CD4-positive, alpha-beta T cell treated with Interleukin-4 for 1 hour (primary cell): ENCODE measurements at regions not wholly inside any gene's neighbourhood (a gene's known extent, or its start where the extent isn't known, plus 50 kb on each side); places are given as distances from the start of the nearest gene placed in this dataset.

Experiments
- DNase-seq, 2 donors: peaks; one replicate each; pipeline ENCODE4 v3.0.0-alpha.2; 2020 to 2022

- DNase-seq: no peak
Observed at GRCh38 chr21:20728691-20729090, 269.5 kb upstream of the NCAM2 start.

DNA sequence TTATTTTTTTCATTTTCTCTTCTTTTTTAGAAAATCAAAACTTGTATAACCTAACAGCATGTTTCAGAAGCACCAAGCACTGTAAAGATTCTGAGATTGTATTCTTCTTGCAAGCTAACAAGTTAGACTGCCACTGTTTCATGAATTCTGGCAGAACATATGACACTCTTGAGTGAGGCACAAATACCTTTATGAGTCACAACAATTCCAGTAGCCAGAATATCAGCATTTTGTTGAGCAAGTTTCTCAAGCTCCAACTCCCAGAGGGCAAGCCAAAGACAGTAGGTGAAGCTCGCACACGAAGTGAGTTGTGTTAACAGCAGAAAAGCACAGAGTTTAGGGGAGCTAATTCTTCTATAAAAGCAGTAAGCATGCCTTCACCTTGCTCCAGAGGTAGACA is 268.8 kb upstream of the NCAM2 start:
- DNase-seq: no peak

- DNase-seq: no peak
Observed at GRCh38 chr21:20730441-20730840, 267.8 kb upstream of the NCAM2 start.

- DNase-seq: no peak
Observed at GRCh38 chr21:20735257-20735656, 263.0 kb upstream of the NCAM2 start.

DNA sequence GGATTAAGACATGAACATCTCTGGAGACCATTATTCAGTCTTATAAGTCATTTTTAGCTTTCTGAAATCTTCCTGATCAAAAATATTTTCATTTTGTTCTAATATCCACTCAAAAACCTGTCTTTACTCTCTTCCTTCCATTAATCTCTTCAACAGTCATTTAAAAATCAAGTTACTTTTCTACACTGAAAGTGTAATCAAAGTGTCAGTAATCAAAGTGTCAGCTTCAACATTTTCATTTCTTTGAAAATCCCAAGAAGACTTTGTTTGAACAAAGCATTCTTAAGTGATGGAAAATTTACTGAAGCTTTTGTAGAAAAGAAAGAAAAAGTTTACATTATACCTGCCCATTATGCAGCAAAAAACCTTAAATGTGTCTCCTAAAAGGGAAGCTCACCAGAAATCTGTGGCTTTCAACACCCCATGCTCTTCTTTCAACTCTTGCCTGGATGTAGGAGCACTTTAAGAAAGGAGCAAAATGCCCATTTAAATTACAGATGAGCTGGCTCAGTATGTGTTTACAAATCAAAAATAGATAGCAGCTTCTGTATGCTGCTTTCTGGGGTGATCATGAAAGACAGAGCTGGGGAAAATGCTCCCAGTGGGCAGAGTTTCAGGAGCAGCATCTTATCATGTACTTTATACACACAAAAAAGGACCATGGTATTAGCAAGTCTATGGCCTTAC is 260.8 kb upstream of the NCAM2 start:
- no peak for DNase-seq

DNA sequence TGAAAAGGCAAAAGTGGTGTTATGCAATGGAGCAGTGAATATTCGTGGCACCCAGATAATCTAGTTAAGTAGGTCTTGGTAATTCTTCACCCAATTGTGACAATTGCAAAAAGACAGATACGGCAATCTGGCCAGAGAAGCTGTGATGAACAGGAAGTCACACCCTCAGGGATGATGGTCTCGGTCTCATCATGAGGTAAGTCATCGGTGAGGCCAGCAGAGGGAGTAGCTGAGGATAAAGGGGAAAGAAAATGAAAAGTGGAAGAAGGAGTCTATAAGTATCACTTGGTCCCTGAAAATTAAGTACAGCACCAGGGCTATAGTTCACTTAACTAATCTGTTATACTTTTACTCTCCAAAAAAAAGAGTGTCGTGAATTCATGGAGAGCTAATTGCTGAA is 258.8 kb upstream of the NCAM2 start:
- DNase-seq: no peak

GRCh38 chr21:20741445-20741844 is 256.8 kb upstream of the NCAM2 start:
- no peak for DNase-seq

DNA sequence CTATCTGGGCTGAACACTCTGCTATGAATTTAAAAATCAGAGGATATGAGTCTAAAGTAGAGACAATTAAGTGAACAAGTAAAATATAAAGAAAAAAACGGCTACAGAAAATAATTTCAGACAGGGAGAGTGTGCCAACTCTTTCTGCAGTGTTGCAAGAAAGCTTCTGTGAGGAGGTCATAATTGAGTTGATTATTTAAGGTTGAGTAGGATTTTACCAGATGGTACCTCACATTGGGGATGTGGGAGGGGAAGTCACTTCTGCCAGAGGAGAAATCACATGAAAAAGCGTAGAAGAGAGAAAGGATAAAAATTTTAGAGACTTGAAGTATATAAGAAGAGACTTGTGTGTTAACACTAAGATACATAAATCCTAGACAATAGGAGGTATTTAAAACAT is 238.0 kb upstream of the NCAM2 start:
- no peak for DNase-seq

DNA sequence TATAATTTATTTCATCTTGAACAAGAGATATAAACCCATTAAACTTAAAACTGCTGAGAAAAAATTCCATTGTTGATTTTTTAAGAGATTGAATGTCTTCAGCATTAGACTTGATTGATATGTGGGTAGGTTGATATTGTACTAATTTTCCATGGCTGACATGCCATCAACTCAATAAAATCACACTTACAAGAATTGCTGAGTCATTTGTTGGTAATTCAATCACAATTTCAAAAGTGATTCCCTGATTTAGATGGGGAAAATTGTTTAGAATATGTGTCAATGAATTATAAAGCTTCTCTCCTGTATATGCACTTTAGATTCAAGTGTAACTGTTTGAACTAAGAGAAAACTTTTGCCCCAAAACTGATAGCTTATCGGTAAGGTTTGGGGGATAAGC is 223.5 kb upstream of the NCAM2 start:
- DNase-seq: no peak

GRCh38 chr21:20779321-20779720 is 218.9 kb upstream of the NCAM2 start:
- DNase-seq: no peak

- DNase-seq: no peak
Observed at GRCh38 chr21:20783611-20784010, 214.6 kb upstream of the NCAM2 start.

DNA sequence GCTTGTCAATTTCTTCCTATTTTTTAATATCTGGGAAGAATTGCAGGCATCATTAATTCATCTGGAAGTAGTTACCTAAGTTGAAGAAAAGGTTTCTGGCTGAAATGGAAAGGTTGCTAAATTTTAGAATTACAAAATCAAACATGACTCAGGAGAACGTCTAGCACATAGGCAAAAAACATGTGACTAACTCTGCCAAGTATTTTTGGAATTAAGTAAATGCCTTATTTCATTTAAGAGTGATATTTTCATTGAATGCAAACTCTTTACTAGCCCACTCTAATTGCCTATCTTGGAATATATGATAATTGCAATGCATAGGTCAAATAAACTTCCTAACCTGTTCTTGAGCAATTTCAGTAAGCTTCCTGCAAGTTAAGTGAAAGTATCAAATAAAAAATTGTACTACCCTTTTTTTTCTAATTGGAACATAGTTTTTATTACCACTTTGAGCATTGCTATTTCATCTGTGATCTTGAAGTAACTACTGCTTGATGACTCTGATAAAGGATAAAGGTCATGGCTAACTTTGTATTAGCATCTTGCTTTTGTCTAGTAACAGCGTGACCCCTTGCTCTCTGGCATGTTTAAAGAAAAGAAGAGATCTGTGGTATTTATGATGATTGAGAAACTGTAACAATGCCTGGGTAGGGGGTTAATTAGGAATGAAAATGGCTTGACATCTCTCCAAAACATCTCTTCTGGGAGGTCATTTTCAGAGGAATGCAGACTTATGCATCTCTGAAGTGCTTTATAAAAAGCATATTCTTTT is 208.3 kb upstream of the NCAM2 start:
- DNase-seq: no peak

DNA sequence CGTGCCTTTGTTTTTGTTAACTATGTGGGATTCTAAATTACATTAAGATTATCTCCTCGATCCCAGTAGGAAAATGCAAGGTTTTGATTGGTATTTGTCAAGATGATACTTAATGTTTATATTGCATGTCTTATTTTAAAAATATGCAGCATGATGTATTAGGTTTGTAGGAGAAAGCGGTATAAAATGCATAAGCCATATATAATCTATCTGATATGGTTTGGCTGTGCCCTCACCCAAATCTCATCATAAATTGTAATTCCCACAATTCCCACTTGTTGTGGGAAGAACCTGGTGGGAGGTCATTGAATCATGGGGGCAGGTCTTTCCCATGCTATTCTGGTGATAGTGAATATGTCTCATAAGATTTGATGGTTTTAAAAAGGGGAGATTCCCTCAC is 198.1 kb upstream of the NCAM2 start:
- no peak for DNase-seq

DNA sequence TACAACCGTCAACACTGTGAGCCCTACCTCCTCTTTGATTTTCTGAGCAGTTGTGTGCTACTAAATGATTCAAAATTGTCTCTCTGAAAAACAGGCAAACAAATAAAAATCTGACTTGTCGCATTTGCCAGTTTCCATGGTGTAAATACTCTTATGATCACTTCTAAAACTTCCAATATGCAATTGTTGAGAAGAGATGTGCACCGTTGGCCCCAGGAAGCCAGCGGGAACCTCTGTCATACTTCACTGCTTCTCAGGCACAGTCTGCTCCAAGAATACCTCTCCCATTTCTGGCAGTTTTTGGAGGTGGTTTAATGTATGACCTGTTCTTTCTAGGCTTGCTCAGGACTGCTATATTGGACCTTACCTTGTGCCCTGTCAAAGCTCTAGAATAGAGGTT is 196.0 kb upstream of the NCAM2 start:
- no peak for DNase-seq

DNA sequence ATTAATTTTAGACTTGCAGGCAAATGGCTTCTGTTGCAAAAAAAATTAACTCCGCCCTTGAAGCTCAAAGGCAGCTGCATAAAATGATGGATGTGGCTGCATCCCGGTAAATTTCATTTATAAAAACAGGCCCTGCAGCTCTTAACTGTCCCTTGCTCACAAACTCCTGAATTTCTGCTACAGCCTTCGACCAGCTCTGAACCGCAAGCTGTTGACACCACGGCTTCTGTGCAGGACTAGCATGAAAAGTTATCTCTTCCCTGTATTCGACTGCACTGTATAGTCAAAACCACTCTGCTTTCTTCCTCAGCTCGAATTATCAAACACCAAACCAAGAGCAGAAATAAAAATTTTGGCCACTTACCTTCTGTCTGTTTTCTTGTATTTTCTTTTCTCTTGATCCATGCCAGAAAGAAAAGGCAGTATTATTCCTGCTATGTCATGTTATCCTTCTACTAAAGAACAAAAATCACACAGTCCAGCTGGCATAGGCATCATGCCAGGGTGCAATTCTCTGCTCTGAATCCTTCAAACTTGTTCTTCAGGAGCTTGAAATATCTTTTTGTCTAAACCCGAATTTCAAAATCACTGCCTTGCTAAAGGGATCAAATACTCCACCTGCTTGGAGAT is 195.5 kb upstream of the NCAM2 start:
- DNase-seq: no peak

DNA sequence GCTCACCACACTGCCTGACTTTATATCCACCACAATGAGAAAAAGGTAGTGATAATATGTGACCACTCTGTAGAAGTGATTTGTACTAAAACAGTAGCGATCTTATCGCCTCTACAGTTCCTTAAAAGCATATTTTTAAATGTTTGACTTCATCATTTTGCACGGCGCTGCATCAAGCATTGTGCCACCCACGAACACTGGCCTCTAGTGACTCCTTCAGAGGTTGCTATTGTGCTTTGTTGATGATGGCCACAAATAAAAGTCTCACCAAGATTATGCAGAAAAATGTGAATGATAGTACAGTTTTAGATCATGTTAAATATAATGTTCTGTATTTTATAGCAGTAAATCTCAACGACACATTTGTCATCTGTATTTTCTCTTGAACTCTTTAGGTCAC is 186.5 kb upstream of the NCAM2 start:
- DNase-seq: no peak

- DNase-seq: no peak
Observed at GRCh38 chr21:20814090-20814489, 184.1 kb upstream of the NCAM2 start.

GRCh38 chr21:20822666-20823065 is 175.5 kb upstream of the NCAM2 start:
- no peak for DNase-seq

- DNase-seq: no peak
Observed at GRCh38 chr21:20852866-20853265, 145.3 kb upstream of the NCAM2 start.

DNA sequence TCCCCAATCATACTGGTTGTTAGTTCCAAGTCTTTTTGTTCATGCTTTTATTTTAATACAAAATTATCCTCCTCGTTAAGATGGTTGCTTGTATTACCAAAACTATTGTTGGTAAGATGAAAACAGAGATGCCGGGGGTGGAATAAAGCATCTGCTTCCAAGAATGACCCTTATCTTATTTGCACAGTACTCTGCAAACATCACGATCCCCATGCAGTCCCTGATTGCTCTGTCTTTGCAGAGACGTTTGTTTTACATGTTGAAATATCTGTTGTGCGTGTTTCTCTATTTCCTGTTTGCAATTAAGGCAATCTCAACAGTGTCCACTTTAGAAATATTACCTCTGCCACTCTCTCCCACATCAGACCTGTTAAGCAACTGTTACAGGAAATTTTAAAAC is 141.3 kb upstream of the NCAM2 start:
- DNase-seq: no peak

DNA sequence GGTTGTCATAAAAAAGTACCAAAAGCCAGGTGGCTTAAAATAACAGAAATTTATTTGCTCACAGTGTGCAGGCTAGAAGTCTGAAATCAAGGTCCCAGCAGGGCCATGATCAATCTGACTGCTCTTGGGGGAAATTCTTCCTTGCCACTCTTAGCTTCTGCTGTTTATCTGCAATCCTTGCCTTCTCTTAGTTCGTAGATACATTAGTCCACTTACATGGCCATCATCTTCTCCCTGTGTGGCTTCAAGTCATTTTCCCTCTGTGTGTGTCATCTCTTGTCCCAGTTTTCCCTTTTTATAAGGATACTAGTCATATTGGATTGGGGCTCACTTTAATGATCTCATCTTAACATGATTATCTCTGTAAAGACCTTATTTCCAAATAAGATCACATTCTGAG is 124.0 kb upstream of the NCAM2 start:
- DNase-seq: no peak

DNA sequence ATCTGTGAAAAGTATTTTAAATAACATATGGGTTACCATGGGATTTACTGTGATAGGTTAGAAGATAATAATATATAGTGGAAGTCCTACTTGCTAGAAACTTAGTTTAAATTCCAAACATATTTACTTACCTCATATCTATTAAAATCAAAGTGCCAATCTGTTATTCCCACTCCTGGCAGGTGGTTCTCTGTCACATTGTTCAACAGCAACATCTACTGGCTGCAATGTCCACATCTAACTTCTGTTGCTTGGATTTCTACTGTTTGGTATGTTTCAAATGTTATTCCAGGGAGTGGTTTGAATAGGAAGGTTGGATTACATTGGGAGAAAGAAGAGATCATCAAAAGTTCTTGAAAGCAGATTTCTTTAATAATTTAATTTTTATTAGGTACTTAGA is 122.5 kb upstream of the NCAM2 start:
- no peak for DNase-seq

- DNase-seq: no peak
Observed at GRCh38 chr21:20877976-20878375, 120.2 kb upstream of the NCAM2 start.
